GM12891 (cell line): ENCODE measurements at regions not wholly inside any gene's neighbourhood (a gene's known extent, or its start where the extent isn't known, plus 50 kb on each side); places are given as distances from the start of the nearest gene placed in this dataset.

Source experiments
- PAX5 ChIP-seq: IDR thresholded peaks from 2 replicates; pipeline ENCODE4 v1.6.1; 2011; ENCODE audit warnings: low read length, moderate library complexity, mild to moderate bottlenecking; ENCODE audit not compliant: insufficient read depth, severe bottlenecking
- POLR2A ChIP-seq: IDR thresholded peaks from 2 replicates; pipeline ENCODE4 v1.6.1; 2011; ENCODE audit warnings: low read depth, low read length, control low read depth
- POLR2AphosphoS5 ChIP-seq: IDR thresholded peaks from 2 replicates; pipeline ENCODE4 v1.6.1; 2011; ENCODE audit warnings: low read depth, low read length, control low read depth
- POU2F2 ChIP-seq: IDR thresholded peaks from 2 replicates; pipeline ENCODE4 v1.6.1; 2011; ENCODE audit warnings: low read depth, mild to moderate bottlenecking, control low read depth, low read length, moderate library complexity
- SPI1 ChIP-seq: IDR thresholded peaks from 2 replicates; pipeline ENCODE4 v1.6.1; 2011; ENCODE audit warnings: low read depth, low read length, control low read depth
- TAF1 ChIP-seq: IDR thresholded peaks from 2 replicates; pipeline ENCODE4 v1.6.1; 2011; ENCODE audit warnings: low read depth, low read length, control low read depth

DNA sequence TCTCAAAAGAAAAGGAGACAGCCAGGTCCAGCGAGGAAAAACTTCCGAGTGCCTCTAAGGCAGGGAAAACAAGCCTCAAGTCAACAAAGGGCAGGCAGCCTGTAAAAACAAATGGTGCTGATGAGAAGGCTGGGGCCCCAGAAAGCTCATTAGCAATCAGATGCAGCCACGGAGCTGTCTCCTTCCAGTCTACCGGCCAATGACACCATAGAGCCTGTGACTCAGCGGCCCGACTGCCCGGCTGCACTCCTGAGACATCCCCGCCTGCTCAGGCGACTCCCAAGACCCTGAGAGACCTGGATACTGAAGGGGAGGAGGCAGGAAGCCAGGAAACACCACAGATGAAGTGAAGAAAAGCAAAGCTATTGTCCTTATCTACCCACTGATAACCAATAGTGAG is 120.1 kb upstream of the HDDC2 start:
- no peak for TF ChIP-seq POLR2A
- no peak for TF ChIP-seq POLR2AphosphoS5
- no peak for TF ChIP-seq TAF1
- no peak for TF ChIP-seq PAX5
- no peak for TF ChIP-seq SPI1
- TF ChIP-seq POU2F2 = no peak
